Retinal pigment epithelial cell (primary cell): ENCODE measurements at regions not wholly inside any gene's neighbourhood (a gene's known extent, or its start where the extent isn't known, plus 50 kb on each side); places are given as distances from the start of the nearest gene placed in this dataset.
"Not testable (repeated sequence)": the region's sequence is repeated elsewhere in the genome, so short reads cannot be mapped to it uniquely, and the experiment has no call there.

Experiments used
- DNase-seq: peaks from one replicate; pipeline ENCODE4 v3.0.0-alpha.2; 2010; ENCODE audit warnings: low read depth
- H3K4me3 ChIP-seq: 2 replicates; pipeline ENCODE4 v1.5.1; 2011; ENCODE audit warnings: mild to moderate bottlenecking, low read length, control low read depth, moderate library complexity
- TF ChIP-seq, protein P1 (sequence below): conservative IDR thresholded peaks from 2 replicates; pipeline ENCODE4 v1.5.1; 2011; ENCODE audit warnings: low read depth, low read length, control low read depth, inconsistent platforms

- H3K4me3 ChIP-seq, result no peak overlapping the region
- TF ChIP-seq, protein P1, sequence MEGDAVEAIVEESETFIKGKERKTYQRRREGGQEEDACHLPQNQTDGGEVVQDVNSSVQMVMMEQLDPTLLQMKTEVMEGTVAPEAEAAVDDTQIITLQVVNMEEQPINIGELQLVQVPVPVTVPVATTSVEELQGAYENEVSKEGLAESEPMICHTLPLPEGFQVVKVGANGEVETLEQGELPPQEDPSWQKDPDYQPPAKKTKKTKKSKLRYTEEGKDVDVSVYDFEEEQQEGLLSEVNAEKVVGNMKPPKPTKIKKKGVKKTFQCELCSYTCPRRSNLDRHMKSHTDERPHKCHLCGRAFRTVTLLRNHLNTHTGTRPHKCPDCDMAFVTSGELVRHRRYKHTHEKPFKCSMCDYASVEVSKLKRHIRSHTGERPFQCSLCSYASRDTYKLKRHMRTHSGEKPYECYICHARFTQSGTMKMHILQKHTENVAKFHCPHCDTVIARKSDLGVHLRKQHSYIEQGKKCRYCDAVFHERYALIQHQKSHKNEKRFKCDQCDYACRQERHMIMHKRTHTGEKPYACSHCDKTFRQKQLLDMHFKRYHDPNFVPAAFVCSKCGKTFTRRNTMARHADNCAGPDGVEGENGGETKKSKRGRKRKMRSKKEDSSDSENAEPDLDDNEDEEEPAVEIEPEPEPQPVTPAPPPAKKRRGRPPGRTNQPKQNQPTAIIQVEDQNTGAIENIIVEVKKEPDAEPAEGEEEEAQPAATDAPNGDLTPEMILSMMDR, result no peak
- DNase-seq, result no peak
These were observed 399.1 kb downstream of the PPP1R2C start for GRCh38 chrX:42378857-42379256.

- no peak overlapping the region for H3K4me3 ChIP-seq
- no peak for DNase-seq
- TF ChIP-seq, protein P1, result no peak
These were observed 402.9 kb downstream of the PPP1R2C start for GRCh38 chrX:42375086-42375485.

DNA sequence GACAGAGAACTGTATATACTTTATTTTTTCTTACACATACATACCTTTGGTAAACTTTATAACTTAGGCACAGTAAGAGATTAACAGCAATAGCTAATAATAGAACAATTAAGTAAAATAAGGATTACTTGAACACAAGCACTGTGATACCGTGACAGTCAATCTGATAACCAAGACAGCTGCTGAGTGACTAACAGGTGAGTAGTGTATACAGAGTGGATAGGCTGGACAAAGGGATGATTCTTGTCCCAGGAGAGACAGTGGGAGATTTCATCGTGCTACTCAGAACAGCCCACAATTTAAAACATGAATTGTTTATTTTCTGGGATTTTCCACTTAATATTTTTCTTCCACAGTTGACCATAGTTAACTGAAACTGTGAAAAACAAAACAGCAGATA lies 411.8 kb downstream of the PPP1R2C start:
- no peak overlapping the region for H3K4me3 ChIP-seq
- DNase-seq, result no peak
- TF ChIP-seq, protein P1, result no peak

DNA sequence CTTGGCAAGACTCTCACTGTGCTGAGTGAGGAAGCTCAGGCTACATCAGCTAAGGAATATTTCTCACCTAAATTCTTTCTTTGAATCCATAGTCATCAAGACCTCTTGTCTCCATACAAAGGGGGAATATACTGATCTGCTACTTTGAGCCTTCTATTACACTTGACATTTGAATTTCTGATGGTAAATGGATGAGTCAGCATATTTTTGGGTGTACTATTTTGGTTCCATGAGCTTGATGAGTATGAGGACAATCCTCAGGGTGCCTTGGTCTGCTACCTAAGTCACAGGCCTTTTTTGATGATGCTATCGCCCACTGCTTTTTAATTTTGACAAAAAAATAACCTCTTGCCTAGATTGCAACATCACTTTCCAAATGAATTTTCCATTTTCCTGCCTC lies 415.7 kb downstream of the PPP1R2C start:
- no peak for DNase-seq
- TF ChIP-seq, protein P1, result no peak
- no peak overlapping the region for H3K4me3 ChIP-seq

- not testable (repeated sequence) for H3K4me3 ChIP-seq, DNase-seq
These were observed 419.6 kb upstream of the CASK start for GRCh38 chrX:42342981-42343380.
